Neural cell (in vitro differentiated cells): ENCODE measurements at regions not wholly inside any gene's neighbourhood (a gene's known extent, or its start where the extent isn't known, plus 50 kb on each side); places are given as distances from the start of the nearest gene placed in this dataset.
A peak's percentile ranks its signal among the peaks of the same experiment; 100 is the strongest.

Experiments used
- H2AFZ ChIP-seq: fragments of 200-600, 300-800 bp; sonication (generic), shearing (Covaris generic); 2 replicates; pipeline ENCODE4 v1.6.0; 2014; ENCODE audit warnings: low read depth, mild to moderate bottlenecking, antibody characterized with exemption, low read length, moderate library complexity
- H3F3A ChIP-seq: fragments of 200-600 bp; shearing (Covaris generic); 2 replicates; pipeline ENCODE4 v1.6.1; 2016; ENCODE audit warnings: mild to moderate bottlenecking, moderate library complexity, mixed read lengths, antibody characterized with exemption, low read length; ENCODE audit not compliant: insufficient read depth, poor library complexity, severe bottlenecking
- H3K27ac ChIP-seq: fragments of 200-600, 300-800 bp; sonication (generic), shearing (Covaris generic); 2 replicates; pipeline ENCODE4 v1.5.1; 2014; ENCODE audit warnings: mild to moderate bottlenecking, low read length, moderate library complexity
- H3K27me3 ChIP-seq: fragments of 300-800, 200-600 bp; sonication (generic), shearing (Covaris generic); 2 replicates; pipeline ENCODE4 v1.6.0; 2014; ENCODE audit warnings: mild to moderate bottlenecking, low read depth, low read length, moderate library complexity; ENCODE audit not compliant: insufficient read depth
- H3K36me3 ChIP-seq: fragments of 300-800, 200-600 bp; sonication (generic), shearing (Covaris generic); 2 replicates; pipeline ENCODE4 v1.5.1; 2014; ENCODE audit warnings: mild to moderate bottlenecking, antibody characterized with exemption, low read length, moderate library complexity; ENCODE audit not compliant: insufficient read depth
- H3K4me2 ChIP-seq: fragments of 300-800, 200-600 bp; sonication (generic), shearing (Covaris generic); 2 replicates; pipeline ENCODE4 v1.6.0; 2014; ENCODE audit warnings: mild to moderate bottlenecking, low read length
- H3K4me3 ChIP-seq: fragments of 300-800, 200-600 bp; sonication (generic), shearing (Covaris generic); 2 replicates; pipeline ENCODE4 v1.5.1; 2014; ENCODE audit warnings: mild to moderate bottlenecking, low read length, moderate library complexity
- H3K79me2 ChIP-seq: fragments of 200-600 bp; shearing (Covaris generic); replicated peaks from 2 replicates; pipeline ENCODE4 v1.6.0; 2014; ENCODE audit warnings: mild to moderate bottlenecking, low read length, moderate library complexity; ENCODE audit not compliant: insufficient read depth
- H3K9ac ChIP-seq: fragments of 300-800, 200-600 bp; sonication (generic), shearing (Covaris generic); 2 replicates; pipeline ENCODE4 v1.6.1; 2016; ENCODE audit warnings: mild to moderate bottlenecking, low read length, mixed read lengths
- H3K9me2 ChIP-seq: fragments of 200-600 bp; shearing (Covaris generic); 2 replicates; pipeline ENCODE4 v1.6.1; 2016; ENCODE audit warnings: mild to moderate bottlenecking, low read length, mixed read lengths; ENCODE audit not compliant: insufficient read depth
- H3K9me3 ChIP-seq: fragments of 200-600, 300-800 bp; sonication (generic), shearing (Covaris generic); 2 replicates; pipeline ENCODE4 v1.6.1; 2016; ENCODE audit warnings: mild to moderate bottlenecking, mixed run types, low read length, moderate library complexity, mixed read lengths
- H4K20me1 ChIP-seq: fragments of 200-600 bp; shearing (Covaris generic); 2 replicates; pipeline ENCODE4 v1.6.1; 2016; ENCODE audit warnings: mild to moderate bottlenecking, mixed run types; ENCODE audit not compliant: insufficient read depth
- CTCF ChIP-seq: fragments of 450-650 bp; IDR thresholded peaks from 2 replicates; pipeline ENCODE4 v1.5.1; 2014; ENCODE audit warnings: antibody characterized with exemption, mild to moderate bottlenecking, moderate library complexity; ENCODE audit not compliant: poor library complexity, severe bottlenecking
- EP300 ChIP-seq: fragments of 450-650 bp; conservative IDR thresholded peaks from 2 replicates; pipeline ENCODE4 v1.6.1; 2014; ENCODE audit warnings: antibody characterized with exemption, mild to moderate bottlenecking, moderate library complexity; ENCODE audit not compliant: poor library complexity, severe bottlenecking
- EZH2 ChIP-seq: fragments of 200-600, 300-800 bp; shearing (Covaris generic), sonication (generic); IDR thresholded peaks from 2 replicates; pipeline ENCODE4 v1.6.1; 2014; ENCODE audit warnings: antibody characterized with exemption, low read length, borderline replicate concordance, mild to moderate bottlenecking; ENCODE audit not compliant: insufficient read depth, poor library complexity, severe bottlenecking
- MXI1 ChIP-seq: fragments of 450-650 bp; conservative IDR thresholded peaks from 2 replicates; pipeline ENCODE4 v1.6.1; 2014; ENCODE audit warnings: antibody characterized with exemption, mild to moderate bottlenecking; ENCODE audit not compliant: poor library complexity, severe bottlenecking
- POLR2AphosphoS5 ChIP-seq: IDR thresholded peaks from 2 replicates; pipeline ENCODE4 v1.6.1; 2012
- RAD21 ChIP-seq: fragments of 450-650 bp; conservative IDR thresholded peaks from 2 replicates; pipeline ENCODE4 v1.6.1; 2014; ENCODE audit warnings: antibody characterized with exemption, mild to moderate bottlenecking, moderate library complexity
- REST ChIP-seq: IDR thresholded peaks from 2 replicates; pipeline ENCODE4 v1.6.1; 2012; ENCODE audit warnings: borderline replicate concordance
- SMC3 ChIP-seq: fragments of 450-650 bp; conservative IDR thresholded peaks from 2 replicates; pipeline ENCODE4 v1.6.1; 2014; ENCODE audit warnings: antibody characterized with exemption, mild to moderate bottlenecking, moderate library complexity; ENCODE audit not compliant: poor library complexity
- TAF1 ChIP-seq: IDR thresholded peaks from 2 replicates; pipeline ENCODE4 v1.6.1; 2012; ENCODE audit warnings: low read depth

- no peak for TF ChIP-seq EP300
Measured at GRCh38 chr2:144140891-144141290, 379.0 kb downstream of the ZEB2 start (continued).

GRCh38 chr2:144137705-144138428 lies 382.1 kb downstream of the ZEB2 start:
- H3K79me2 ChIP-seq = no peaks in the 10 kb centered on the region
- no peaks in the 10 kb centered on the region for H3K9me3 ChIP-seq
- H3K36me3 ChIP-seq = no peaks in the 10 kb centered on the region
- H3K9me2 ChIP-seq = no peaks in the 10 kb centered on the region
- no peaks in the 10 kb centered on the region for H3F3A ChIP-seq
- H3K9ac ChIP-seq = no peak overlapping the region
- TF ChIP-seq MXI1 = no peak
- TF ChIP-seq POLR2AphosphoS5 = no peak
- TF ChIP-seq EZH2 = no peak
- no peak for TF ChIP-seq TAF1
- no peak for TF ChIP-seq REST
- TF ChIP-seq CTCF = no peak
- TF ChIP-seq SMC3 = no peak
- TF ChIP-seq EP300 = no peak
- H2AFZ ChIP-seq = no peak overlapping the region
- no peak overlapping the region for H3K27ac ChIP-seq
- H3K27me3 ChIP-seq = no peaks in the 10 kb centered on the region
- no peak overlapping the region for H3K4me3 ChIP-seq
- no peak overlapping the region for H3K4me2 ChIP-seq
- H4K20me1 ChIP-seq = no peaks in the 10 kb centered on the region

GRCh38 chr2:144137272-144137671 lies 382.6 kb downstream of the ZEB2 start:
- no peak overlapping the region for H2AFZ ChIP-seq
- no peaks in the 10 kb centered on the region for H3K36me3 ChIP-seq
- no peaks in the 10 kb centered on the region for H3K79me2 ChIP-seq
- no peak overlapping the region for H3K9ac ChIP-seq
- TF ChIP-seq SMC3 (no peak), REST (peak; percentile 20), RAD21 (peak; percentile 14), CTCF (no peak), EZH2 (no peak), MXI1 (no peak), POLR2AphosphoS5 (peak; percentile 78), TAF1 (no peak), EP300 (peak; percentile 99)
- no peak overlapping the region for H3K4me3 ChIP-seq
- H4K20me1 ChIP-seq = no peaks in the 10 kb centered on the region
- no peak overlapping the region for H3K27ac ChIP-seq
- H3K27me3 ChIP-seq = no peaks in the 10 kb centered on the region
- no peak overlapping the region for H3K4me2 ChIP-seq
- H3K9me3 ChIP-seq = no peaks in the 10 kb centered on the region
- H3F3A ChIP-seq = no peaks in the 10 kb centered on the region
- H3K9me2 ChIP-seq = no peaks in the 10 kb centered on the region
